ENCODE measurements at regions not wholly inside any gene's neighbourhood (a gene's known extent, or its start where the extent isn't known, plus 50 kb on each side); places are given as distances from the start of the nearest gene placed in this dataset.
"Not testable (repeated sequence)": the region's sequence is repeated elsewhere in the genome, so short reads cannot be mapped to it uniquely, and the experiment has no call there.

GRCh38 chr16:51977506-51977905 lies 569.4 kb downstream of the TOX3 start:
- DNase-seq (ENCODE audit: low read depth): not testable (repeated sequence)

DNA sequence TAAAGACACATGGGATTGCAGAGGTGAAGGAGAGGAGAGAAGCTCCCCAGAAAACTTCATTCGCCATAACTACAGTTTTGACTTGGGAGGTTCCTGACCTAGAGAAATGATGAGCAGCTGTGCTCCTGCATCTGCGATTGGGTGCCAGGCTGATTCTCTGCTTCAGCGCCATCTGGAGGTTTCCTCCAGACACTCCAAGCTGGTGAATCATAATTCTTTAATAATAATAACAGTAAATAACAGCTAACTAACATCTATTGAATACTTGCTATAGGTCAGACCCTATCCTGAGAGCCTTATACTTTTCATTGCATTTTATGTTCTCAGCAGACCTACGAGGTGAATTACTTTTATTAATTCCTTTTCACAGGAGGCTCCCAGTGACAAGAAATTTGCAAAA lies 575.8 kb downstream of the TOX3 start:
- peak; percentile 46 for DNase-seq (ENCODE audit: low read depth)

GRCh38 chr16:51968749-51969148 lies 578.2 kb downstream of the TOX3 start:
- no peak for DNase-seq (ENCODE audit: low read depth)

DNA sequence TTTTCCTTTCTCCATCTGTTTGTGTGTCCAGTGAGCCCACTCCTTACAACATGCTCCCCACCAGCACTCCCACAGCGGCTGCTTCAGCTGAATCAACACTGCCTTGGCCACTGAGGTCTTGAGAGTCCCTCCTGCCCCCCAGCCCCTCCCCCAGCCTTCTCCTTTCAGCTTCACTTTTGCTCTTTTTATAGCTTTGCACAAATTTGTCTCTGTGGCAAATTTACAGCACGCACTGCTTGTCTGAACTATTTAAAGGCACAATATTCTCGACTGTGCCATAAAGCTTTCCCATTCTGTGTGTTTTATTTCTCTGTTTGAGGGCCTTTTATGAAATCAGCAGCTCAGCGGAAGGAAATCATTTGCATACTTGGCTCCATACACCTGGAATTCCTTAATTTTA lies 579.3 kb downstream of the TOX3 start:
- no peak for DNase-seq (ENCODE audit: low read depth)

- no peak for DNase-seq (ENCODE audit: low read depth)
These were observed 586.0 kb downstream of the TOX3 start for GRCh38 chr16:51960931-51961330.

- DNase-seq (ENCODE audit: low read depth): no peak
These were observed 593.5 kb downstream of the TOX3 start for GRCh38 chr16:51953286-51953985.

GRCh38 chr16:51952500-51952899 lies 594.4 kb downstream of the TOX3 start:
- no peak for DNase-seq (ENCODE audit: low read depth)

DNA sequence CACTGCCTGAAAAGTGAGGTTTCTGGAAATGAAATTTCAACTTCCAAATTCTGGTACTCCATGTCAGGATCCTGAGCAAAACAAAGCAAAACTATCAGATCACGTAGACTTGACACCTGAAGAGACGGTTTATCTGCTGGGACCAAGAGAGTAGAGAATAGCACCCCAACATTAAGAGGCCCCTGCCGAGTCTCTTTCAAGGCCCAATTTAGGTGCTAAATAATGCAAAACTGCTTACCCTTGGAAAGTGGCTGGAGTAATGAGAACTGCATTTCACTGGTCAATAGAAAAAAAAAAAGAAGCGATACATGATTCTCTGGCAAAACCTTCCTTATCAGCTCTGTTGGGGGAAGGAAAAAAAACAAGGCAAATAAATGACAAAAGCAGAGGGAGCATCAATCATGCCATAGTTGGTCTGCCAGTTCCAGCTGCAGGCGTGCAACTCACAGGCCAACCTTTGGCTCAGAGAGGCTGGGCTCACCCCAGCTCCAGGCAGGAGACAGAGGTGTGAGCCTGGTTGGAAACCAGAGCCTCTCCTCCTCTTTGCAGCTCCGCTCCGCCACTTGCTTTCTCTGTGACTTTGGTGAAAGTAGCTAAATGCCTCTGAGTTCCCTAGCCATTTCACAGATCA lies 595.2 kb downstream of the TOX3 start:
- DNase-seq (ENCODE audit: low read depth): no peak

DNA sequence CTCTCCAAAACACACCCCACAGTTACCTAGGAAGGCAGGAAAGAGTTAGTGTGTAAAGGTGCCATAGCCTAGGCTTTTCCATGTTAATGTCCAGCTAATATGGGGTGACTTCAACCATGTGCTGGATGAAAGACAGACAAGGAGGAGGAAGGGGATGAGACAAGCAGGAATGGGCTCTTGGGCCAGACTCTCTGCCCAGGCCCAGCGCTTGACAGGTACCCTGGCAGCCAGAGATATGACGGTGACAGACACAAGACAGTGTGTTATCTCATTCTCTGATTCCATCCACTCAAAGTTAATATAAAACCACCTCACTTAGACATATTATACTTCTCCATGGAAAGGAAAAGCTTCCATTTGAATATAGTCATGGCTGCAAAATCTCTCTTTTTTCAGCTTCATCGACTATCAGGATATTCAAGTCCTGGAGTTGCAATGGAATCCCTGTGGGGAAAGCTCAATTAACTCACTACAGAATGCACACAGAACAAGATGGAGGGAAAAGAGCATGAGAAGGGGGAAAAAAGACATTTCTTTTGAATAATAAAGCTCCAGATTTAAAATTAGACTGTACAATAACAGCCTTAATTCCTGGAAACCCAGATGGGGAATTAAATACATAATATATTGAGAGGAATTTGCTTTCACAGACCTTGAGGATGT lies 596.7 kb downstream of the TOX3 start:
- no peak for DNase-seq (ENCODE audit: low read depth)

DNA sequence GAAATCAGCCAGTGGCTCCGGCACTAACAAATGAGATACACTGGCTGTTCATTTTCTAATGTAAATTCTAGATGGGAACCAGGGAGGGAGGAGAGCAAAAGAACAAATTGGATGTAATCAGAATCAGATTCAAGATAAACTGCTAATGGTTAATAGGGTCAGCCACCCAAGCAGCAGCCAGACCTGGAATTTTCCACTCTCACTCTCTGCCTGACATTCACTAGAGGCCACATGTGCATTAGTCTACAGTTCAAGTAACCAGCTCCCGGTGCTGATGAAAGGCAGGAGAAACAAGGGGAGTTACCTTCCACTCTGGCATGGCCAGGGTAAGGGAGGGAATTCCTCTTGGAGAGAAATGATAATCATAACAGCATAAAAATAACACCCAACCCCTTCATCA lies 597.7 kb downstream of the TOX3 start:
- DNase-seq (ENCODE audit: low read depth): no peak

GRCh38 chr16:51941412-51941811 lies 605.5 kb downstream of the TOX3 start:
- DNase-seq (ENCODE audit: low read depth): no peak

- DNase-seq (ENCODE audit: low read depth): no peak
These were observed 606.8 kb downstream of the TOX3 start for GRCh38 chr16:51940183-51940582.

- no peak for DNase-seq (ENCODE audit: low read depth)
These were observed 607.5 kb downstream of the TOX3 start for GRCh38 chr16:51939378-51939871.

GRCh38 chr16:51938861-51939260 lies 608.1 kb downstream of the TOX3 start:
- DNase-seq (ENCODE audit: low read depth): no peak

DNA sequence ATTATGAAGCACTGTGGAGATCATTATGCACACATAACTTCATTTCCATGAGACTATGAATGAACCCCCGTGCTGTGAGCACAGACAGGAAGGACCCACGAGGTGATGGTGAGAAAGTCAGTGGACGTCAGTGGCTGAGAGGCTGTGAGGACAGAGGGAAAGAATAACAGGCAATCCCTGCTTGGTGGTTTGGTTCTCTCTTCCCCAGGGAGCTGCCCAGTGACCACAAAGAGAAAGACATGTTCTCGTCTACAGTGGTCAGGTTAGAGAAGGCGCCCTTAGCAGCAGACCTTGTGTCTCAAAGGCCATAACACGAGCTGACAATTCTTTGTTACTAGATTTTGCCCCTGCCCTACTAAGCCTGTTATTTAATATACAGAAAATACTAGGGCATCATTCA lies 609.2 kb downstream of the TOX3 start:
- no peak for DNase-seq (ENCODE audit: low read depth)

- no peak for DNase-seq (ENCODE audit: low read depth)
These were observed 610.1 kb downstream of the TOX3 start for GRCh38 chr16:51936846-51937245.

DNA sequence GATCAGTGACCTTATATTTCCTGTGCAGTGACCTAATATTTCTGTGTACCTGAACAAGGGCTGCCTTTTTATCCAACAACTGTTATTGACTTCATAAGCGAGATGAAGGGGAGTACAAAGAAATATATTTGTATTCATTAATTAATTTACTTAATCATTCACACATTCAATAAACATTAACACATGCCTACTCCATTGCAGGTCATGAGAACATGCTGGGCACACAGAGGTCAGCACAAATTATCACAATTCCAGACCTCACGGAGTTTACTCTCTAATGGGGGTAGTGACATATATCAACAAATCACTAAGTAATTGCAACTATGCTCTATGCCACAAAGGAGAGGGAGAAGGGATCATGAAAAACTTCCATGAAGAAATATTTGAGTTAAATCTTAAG lies 614.6 kb downstream of the TOX3 start:
- DNase-seq (ENCODE audit: low read depth): no peak

GRCh38 chr16:51931653-51932052 lies 615.3 kb downstream of the TOX3 start:
- no peak for DNase-seq (ENCODE audit: low read depth)

- no peak for DNase-seq (ENCODE audit: low read depth)
These were observed 622.2 kb downstream of the TOX3 start for GRCh38 chr16:51924744-51925143.

GRCh38 chr16:51922476-51922875 lies 624.5 kb downstream of the TOX3 start:
- DNase-seq (ENCODE audit: low read depth): no peak

DNA sequence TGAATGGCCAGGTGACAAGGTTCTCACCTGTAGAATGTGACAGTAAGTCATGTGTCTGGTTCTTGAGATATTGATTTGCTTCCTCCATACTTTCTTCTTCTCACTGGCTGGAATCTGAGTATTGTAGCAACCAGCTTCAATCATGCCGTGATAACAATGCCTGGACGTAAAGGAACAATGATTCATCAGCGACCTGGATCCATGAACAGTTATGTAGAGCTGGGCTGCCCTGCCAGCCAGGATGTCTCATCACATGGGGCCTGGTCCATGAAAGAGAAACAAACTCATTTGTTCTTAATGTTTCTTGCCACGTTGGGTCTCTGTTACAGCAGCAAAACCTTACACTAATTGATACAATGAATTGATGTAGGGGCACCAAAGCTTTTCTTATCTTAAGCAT lies 627.2 kb downstream of the TOX3 start:
- peak; percentile 2 for DNase-seq (ENCODE audit: low read depth)

GRCh38 chr16:51916814-51917213 lies 630.1 kb downstream of the TOX3 start:
- no peak for DNase-seq (ENCODE audit: low read depth)

DNA sequence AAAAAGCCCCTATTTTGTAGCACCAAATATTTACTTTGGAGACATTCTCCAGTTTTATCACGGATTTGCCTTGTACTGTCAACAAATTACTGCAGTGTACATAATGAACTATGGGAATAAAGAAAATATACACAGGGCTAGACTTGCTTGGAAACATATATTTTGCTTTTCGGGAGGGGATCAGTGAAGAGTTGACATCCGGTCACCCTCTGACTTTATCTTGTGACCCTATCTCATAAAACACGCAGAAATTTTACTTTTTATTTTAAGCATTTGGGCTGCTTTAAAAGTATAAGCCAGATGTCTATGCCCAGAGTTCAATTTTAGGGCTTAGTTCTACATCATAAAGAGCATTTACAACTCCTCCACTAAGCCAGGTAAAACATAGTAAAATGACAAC lies 630.7 kb downstream of the TOX3 start:
- no peak for DNase-seq (ENCODE audit: low read depth)

Measured in ELR (cell line).